Cardiac fibroblast (primary cell): ENCODE measurements at regions not wholly inside any gene's neighbourhood (a gene's known extent, or its start where the extent isn't known, plus 50 kb on each side); places are given as distances from the start of the nearest gene placed in this dataset.
A peak's percentile ranks its signal among the peaks of the same experiment; 100 is the strongest.
"Not testable (repeated sequence)": the region's sequence is repeated elsewhere in the genome, so short reads cannot be mapped to it uniquely, and the experiment has no call there.

ENCODE experiments used
- DNase-seq, 2 donors: peaks; one replicate each; pipeline versions ENCODE4 v3.0.0 to v3.0.0-alpha.2; 2010; ENCODE audit warnings: low read depth in 2 of 2
- H3K4me3 ChIP-seq, 2 donors: replicated peaks in 1 of 2; 1 replicate in 1 of 2; 2 replicates in 1 of 2; pipeline ENCODE4 v1.5.1; 2011; ENCODE audit warnings: low read depth in 2 of 2, low read length in 2 of 2, mild to moderate bottlenecking in 2 of 2, moderate library complexity in 1 of 2
- CTCF ChIP-seq: IDR thresholded peaks from one replicate; pipeline ENCODE4 v1.5.1; 2011; ENCODE audit warnings: low read depth, mild to moderate bottlenecking, low read length, inconsistent platforms

GRCh38 chr21:14010729-14011128, 200.0 kb downstream of the LIPI start:
- DNase-seq, result no peak
- no peak overlapping the region for H3K4me3 ChIP-seq
- TF ChIP-seq CTCF, result no peak

- DNase-seq, H3K4me3 ChIP-seq: not testable (repeated sequence)
Measured at GRCh38 chr21:14009990-14010389, 200.8 kb downstream of the LIPI start.

- not testable (repeated sequence) for DNase-seq, H3K4me3 ChIP-seq
Measured at GRCh38 chr21:14009238-14009981, 201.3 kb downstream of the LIPI start.

- DNase-seq, H3K4me3 ChIP-seq: not testable (repeated sequence)
Measured at GRCh38 chr21:14008436-14008835, 202.3 kb downstream of the LIPI start.

- H3K4me3 ChIP-seq, DNase-seq: not testable (repeated sequence)
Measured at GRCh38 chr21:14008006-14008405, 202.7 kb downstream of the LIPI start.

GRCh38 chr21:14006144-14006543, 204.6 kb downstream of the LIPI start:
- DNase-seq, result not testable (repeated sequence)

GRCh38 chr21:13986996-13987958, 223.5 kb downstream of the LIPI start:
- not testable (repeated sequence) for H3K4me3 ChIP-seq, DNase-seq

More at GRCh38 chr21:14006144-14006543, 204.6 kb downstream of the LIPI start:
- H3K4me3 ChIP-seq, result not testable (repeated sequence)

- H3K4me3 ChIP-seq, DNase-seq: not testable (repeated sequence)
Measured at GRCh38 chr21:13985865-13986863, 224.6 kb downstream of the LIPI start.

- not testable (repeated sequence) for DNase-seq, H3K4me3 ChIP-seq
Measured at GRCh38 chr21:13985137-13985864, 225.5 kb downstream of the LIPI start.

- not testable (repeated sequence) for H3K4me3 ChIP-seq, DNase-seq
Measured at GRCh38 chr21:13984728-13985127, 226.0 kb downstream of the LIPI start.

- H3K4me3 ChIP-seq, DNase-seq: not testable (repeated sequence)
Measured at GRCh38 chr21:13981176-13982087, 229.3 kb downstream of the LIPI start.

- DNase-seq, result peak in 1 of 2 donors; percentile 2
Measured at GRCh38 chr21:13980115-13980662, 230.6 kb downstream of the LIPI start.

GRCh38 chr21:13979608-13980007, 231.1 kb downstream of the LIPI start:
- not testable (repeated sequence) for H3K4me3 ChIP-seq

More at GRCh38 chr21:13980115-13980662, 230.6 kb downstream of the LIPI start:
- not testable (repeated sequence) for H3K4me3 ChIP-seq

GRCh38 chr21:13974582-13974981, 236.2 kb downstream of the LIPI start:
- H3K4me3 ChIP-seq, DNase-seq: not testable (repeated sequence)

More at GRCh38 chr21:13979608-13980007, 231.1 kb downstream of the LIPI start:
- not testable (repeated sequence) for DNase-seq
